Muscle layer of duodenum (tissue), 2 donors: ENCODE measurements at regions not wholly inside any gene's neighbourhood (a gene's known extent, or its start where the extent isn't known, plus 50 kb on each side); places are given as distances from the start of the nearest gene placed in this dataset.

Experiments used
- H3K27ac ChIP-seq: one replicate; pipeline ENCODE4 v1.7.0; 2013; ENCODE audit warnings: mild to moderate bottlenecking, low read length
- H3K27me3 ChIP-seq: one replicate; pipeline ENCODE4 v1.7.0; 2013; ENCODE audit warnings: low read depth, mild to moderate bottlenecking, control low read depth, low read length
- H3K36me3 ChIP-seq, 2 donors: one replicate each; pipeline ENCODE4 v1.7.0; 2013; ENCODE audit warnings: low read length in 2 of 2, control low read depth in 1 of 2, mild to moderate bottlenecking in 1 of 2; ENCODE audit not compliant: insufficient read depth in 2 of 2, control insufficient read depth in 1 of 2
- H3K4me1 ChIP-seq, 2 donors: one replicate each; pipeline ENCODE4 v1.7.0; 2013; ENCODE audit warnings: low read length in 2 of 2, mild to moderate bottlenecking in 2 of 2, control low read depth in 1 of 2, moderate library complexity in 1 of 2; ENCODE audit not compliant: insufficient read depth in 2 of 2, control insufficient read depth in 1 of 2
- H3K4me3 ChIP-seq, 2 donors: one replicate each; pipeline ENCODE4 v1.7.0; 2013; ENCODE audit warnings: low read length in 2 of 2, low read depth in 1 of 2, mild to moderate bottlenecking in 1 of 2
- H3K9me3 ChIP-seq, 2 donors: one replicate each; pipeline ENCODE4 v1.7.0; 2013; ENCODE audit warnings: low read length in 2 of 2, control low read depth in 1 of 2, mild to moderate bottlenecking in 1 of 2; ENCODE audit not compliant: control insufficient read depth in 1 of 2
- donor health status: healthy.

DNA sequence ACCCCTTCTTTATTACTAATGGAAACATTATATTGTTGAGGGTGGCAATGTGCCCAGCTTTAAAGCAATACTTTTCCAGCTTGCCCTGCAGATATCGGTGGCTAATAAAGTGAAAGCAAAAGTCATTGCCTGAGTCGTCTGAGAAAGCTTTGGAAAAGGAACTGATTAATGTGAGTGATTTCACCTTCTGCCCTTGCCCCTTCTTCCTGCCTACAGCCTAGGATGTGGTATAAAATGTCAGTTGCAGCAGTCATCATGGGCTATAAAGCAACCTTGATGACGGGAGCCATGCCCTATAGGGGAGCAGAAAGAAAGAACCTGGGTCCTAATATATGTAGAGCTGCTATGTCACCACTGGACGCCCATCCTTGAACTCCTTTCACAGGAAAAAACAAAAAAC lies 132.4 kb upstream of the USP9X start:
- Histone ChIP-seq H3K4me1 (no peaks in the 10 kb centered on the region), H3K36me3 (no peaks in the 10 kb centered on the region), H3K4me3 (peak overlapping the region; percentile 37 to 45), H3K9me3 (no peaks in the 10 kb centered on the region), H3K27me3 (no peaks in the 10 kb centered on the region), H3K27ac (no peak overlapping the region)

DNA sequence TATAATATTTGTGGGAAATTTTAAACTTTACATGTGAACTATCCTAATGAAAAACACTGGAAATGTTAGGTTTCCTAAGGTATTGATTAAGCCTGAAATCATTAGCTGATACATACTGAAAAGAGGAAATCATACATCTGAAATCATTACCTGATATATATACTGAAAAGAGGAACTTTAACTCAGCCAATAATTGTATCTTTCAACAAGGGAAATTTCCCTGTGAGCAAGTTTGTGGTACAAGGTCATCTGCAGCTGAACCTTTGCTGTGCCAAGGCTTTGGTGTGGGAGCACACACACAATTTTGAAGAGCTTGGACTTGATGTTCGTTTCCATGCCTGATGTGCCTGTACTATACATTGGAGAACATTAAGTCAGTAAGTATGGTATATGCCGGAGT lies 131.9 kb upstream of the USP9X start:
- Histone ChIP-seq H3K36me3 (no peaks in the 10 kb centered on the region), H3K27me3 (no peaks in the 10 kb centered on the region), H3K27ac (no peak overlapping the region), H3K4me3 (peak overlapping the region; percentile 37 to 45), H3K9me3 (no peaks in the 10 kb centered on the region), H3K4me1 (no peaks in the 10 kb centered on the region)

DNA sequence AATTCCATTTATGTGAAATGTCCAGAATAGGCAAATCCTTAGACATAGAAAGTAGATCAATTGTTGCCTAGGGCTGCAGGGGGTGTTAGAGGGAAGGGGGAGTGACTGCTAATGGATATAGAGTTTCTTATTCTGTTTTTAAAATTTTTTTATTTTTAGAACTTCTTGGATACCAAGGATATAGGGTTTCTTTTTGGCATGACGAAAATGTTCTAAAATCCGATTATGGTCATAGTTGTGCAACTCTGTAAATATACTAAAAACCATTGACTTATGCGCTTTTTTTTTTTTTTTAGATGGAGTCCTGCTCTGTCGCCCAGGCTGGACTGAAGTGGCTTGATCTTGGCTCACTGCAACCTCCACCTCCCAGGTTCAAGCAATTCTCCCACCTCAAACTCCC lies 125.2 kb upstream of the USP9X start:
- Histone ChIP-seq H3K4me3 (no peak overlapping the region), H3K27me3 (no peaks in the 10 kb centered on the region), H3K9me3 (no peaks in the 10 kb centered on the region), H3K27ac (no peak overlapping the region), H3K36me3 (no peaks in the 10 kb centered on the region), H3K4me1 (no peaks in the 10 kb centered on the region)

DNA sequence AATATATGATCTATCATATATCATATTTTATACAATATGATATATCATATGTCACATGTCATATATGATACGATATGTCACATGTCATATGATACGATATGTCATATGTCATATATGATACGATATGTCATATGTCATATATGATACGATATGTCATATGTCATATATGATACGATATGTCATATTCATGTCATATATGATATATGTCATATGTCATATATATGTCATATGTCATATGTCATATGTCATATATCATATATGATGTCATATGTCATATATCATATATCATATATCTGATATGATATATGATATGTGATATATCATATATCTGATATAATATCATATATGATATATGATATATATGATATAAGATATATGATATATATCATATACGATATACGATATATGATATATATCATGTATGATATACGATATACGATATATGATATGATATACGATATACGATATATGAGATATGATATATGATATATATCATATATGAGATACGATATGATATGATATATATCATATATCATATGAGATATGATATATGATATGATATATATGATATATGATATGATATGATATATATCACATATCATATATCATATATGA lies 122.3 kb upstream of the USP9X start:
- Histone ChIP-seq H3K4me1 (no peaks in the 10 kb centered on the region), H3K27ac (no peak overlapping the region), H3K36me3 (no peaks in the 10 kb centered on the region), H3K4me3 (no peak overlapping the region), H3K9me3 (no peaks in the 10 kb centered on the region), H3K27me3 (no peaks in the 10 kb centered on the region)

DNA sequence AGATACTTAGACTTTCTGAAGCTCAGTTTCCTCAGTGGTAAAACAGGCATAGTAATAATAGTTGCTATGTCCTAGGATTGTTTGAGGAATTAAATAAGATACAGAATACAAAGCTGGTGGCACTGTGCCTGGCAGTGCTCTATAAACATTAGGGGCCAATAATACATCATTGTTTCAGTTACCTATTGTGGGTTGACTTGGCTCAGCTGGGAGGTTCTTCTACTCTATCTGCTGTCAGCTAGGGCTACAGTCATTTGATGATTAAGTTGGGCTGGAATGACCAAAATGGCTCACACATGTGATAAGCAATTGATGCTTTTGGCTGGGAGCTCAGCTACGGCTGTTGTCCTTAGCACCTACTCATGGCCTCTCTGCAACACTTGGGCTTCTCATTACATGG lies 121.2 kb upstream of the USP9X start:
- Histone ChIP-seq H3K4me1 (no peaks in the 10 kb centered on the region), H3K4me3 (no peak overlapping the region), H3K27me3 (no peaks in the 10 kb centered on the region), H3K27ac (no peak overlapping the region), H3K9me3 (no peaks in the 10 kb centered on the region), H3K36me3 (no peaks in the 10 kb centered on the region)

DNA sequence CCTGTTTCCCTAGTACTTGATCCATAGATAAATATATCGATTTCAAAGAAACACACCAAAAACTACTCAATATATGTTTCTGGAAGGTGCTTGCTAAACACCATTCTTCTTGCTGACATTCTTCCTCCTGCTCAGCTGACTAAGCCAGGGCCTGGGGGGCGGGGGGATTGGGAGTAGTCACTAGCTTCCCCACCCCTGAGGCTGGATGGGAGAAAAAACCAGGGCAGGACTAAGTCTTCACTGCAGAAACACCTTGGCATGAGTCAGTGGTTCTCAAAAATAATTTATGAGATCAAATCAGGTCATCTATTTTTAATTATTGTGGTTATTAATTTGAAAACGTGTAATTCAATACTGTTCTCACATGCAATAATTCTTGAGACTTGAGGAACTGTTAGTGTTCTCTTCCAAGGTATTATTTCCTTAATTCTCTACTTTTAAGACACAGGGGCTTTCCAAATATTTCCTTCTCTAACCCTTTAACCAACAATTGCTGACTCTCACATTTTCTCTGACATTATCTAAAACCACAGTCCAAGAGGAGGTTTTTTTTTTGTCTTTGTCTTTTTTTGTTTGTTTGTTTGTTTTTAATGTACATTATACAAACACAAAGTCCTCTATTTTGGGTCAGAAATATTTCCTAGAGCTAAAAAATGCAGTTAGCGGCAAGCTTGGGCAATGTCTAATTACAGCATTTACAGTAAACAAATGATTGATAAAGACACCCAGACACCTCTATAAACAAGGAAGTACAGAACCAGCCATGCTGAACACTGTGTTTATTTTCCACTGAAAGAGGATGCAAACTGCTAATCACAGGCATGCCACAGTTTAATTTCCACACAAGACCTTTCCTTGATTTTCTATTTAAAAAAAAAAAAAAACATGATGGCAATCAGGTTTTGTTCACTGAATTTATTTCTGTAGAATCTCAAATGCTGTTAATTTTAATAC lies 120.3 kb upstream of the USP9X start:
- Histone ChIP-seq H3K4me1 (no peaks in the 10 kb centered on the region), H3K4me3 (no peak overlapping the region), H3K9me3 (no peaks in the 10 kb centered on the region), H3K27ac (no peak overlapping the region), H3K27me3 (no peaks in the 10 kb centered on the region), H3K36me3 (no peaks in the 10 kb centered on the region)

DNA sequence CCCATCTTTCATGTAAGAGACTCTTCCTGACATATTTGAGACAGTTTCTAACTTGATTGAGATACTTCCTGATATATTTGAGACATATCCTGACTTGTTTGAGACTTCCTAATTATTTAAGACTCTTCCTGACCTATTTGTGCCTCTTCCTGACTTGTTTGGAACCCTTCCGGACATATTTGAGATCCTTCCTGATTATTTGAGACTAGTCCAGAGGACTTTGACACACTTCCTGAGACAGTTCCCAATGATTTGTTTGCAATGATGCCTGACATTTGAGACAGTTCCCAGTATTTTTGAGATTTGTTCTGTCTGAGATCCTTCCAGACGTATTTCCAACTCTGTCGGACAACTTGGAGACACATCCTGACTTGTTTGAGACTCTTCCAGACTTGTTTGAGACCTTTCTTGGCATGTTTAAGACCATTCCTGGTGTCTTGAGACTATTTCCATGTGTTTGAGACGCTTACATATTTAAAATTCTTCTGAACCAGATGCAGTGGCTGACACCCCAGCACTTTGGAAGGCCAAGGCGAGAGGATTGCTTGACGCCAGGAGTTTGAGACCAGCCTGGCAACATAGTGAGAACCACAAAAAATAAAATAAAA lies 118.9 kb upstream of the USP9X start:
- Histone ChIP-seq H3K36me3 (no peaks in the 10 kb centered on the region), H3K27ac (no peak overlapping the region), H3K9me3 (no peaks in the 10 kb centered on the region), H3K27me3 (no peaks in the 10 kb centered on the region), H3K4me3 (no peak overlapping the region), H3K4me1 (no peaks in the 10 kb centered on the region)

DNA sequence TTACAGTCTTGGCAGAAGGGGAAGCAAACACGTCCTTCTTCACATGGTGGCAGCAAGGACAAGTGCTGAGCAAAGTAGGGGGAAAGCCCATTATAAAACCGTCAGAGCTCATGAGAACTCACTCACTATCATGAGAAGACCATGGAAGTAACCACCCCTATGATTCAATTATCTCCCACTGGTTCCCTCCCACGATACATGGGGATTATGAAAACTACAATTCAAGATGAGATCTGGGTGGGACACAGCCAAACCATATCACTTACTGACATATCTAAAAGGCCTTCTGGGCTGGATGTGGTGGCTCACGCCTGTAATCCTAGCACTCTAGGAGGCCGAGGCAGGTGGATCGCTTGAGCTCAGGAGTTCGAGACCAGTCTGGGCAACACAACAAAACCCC lies 117.1 kb upstream of the USP9X start:
- no peaks in the 10 kb centered on the region for H3K9me3 ChIP-seq
- H3K4me1 ChIP-seq, result no peaks in the 10 kb centered on the region
- H3K27me3 ChIP-seq, result no peaks in the 10 kb centered on the region
- H3K36me3 ChIP-seq, result no peaks in the 10 kb centered on the region
- no peak overlapping the region for H3K27ac ChIP-seq
- H3K4me3 ChIP-seq, result no peak overlapping the region

DNA sequence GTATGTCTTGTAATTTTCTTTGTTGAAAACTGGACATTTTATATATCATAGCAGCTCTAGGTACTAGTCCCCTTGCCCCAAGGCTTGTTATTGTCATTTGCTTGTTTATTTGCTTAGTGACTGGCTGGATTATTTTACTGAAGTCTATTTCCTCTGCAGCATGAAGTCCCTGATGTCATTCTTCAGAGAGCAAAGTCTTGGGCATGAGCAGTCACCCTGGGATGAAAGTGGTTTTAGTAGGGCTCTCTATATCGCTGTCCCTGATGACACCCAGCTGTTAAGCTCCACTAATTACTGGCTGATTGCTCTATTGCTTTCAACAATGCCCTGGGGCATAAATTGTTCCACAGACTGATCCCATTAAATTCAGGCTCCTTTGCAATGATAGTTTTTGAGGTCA lies 113.5 kb upstream of the USP9X start:
- no peaks in the 10 kb centered on the region for H3K9me3 ChIP-seq
- no peak overlapping the region for H3K4me3 ChIP-seq
- no peak overlapping the region for H3K27ac ChIP-seq
- no peaks in the 10 kb centered on the region for H3K36me3 ChIP-seq
- H3K4me1 ChIP-seq, result no peaks in the 10 kb centered on the region
- H3K27me3 ChIP-seq, result no peaks in the 10 kb centered on the region

DNA sequence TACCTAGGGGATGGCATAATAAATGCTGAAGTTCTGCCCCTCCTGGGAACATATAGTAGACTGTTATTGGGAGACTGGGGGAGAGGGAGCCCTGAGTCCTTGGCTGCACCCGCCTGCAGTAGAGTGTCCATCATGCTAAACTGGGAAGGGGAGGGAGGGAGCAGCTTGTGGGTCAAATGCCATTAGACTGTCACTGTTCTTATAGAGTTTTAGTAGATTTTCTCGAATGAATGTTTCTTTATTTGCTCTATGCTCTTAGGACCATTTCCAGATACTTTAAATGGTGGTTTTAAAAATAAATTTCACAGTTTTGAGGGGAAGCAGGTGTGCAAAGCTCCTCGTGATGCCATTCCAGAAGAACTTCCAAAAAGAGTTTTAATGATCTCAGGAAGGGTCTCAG lies 111.6 kb upstream of the USP9X start:
- no peaks in the 10 kb centered on the region for H3K9me3 ChIP-seq
- H3K36me3 ChIP-seq, result no peaks in the 10 kb centered on the region
- no peak overlapping the region for H3K27ac ChIP-seq
- H3K4me3 ChIP-seq, result no peak overlapping the region
- no peaks in the 10 kb centered on the region for H3K4me1 ChIP-seq
- no peaks in the 10 kb centered on the region for H3K27me3 ChIP-seq

DNA sequence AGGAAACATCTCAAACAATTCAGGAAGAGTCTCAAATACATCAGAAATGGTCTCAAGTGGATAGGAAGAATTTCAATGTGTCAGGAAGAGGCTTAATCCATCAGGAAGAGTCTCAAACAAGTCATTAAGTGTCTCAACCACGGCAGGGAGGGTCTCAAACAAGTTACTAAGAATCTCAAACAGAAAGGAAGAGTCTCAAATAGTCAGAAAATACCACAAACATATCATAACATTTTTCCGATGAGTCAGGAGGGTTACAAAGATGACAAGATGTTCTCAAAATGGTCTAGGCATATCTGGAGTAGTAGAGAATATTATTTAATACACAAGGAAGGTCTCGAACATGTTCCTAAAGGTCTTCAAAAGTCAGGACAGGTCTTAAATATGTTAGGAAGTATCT lies 109.3 kb upstream of the USP9X start:
- Histone ChIP-seq H3K4me3 (no peak overlapping the region), H3K4me1 (no peaks in the 10 kb centered on the region), H3K27ac (no peak overlapping the region), H3K9me3 (no peaks in the 10 kb centered on the region), H3K27me3 (no peaks in the 10 kb centered on the region), H3K36me3 (no peaks in the 10 kb centered on the region)
